ENCODE measurements at regions not wholly inside any gene's neighbourhood (a gene's known extent, or its start where the extent isn't known, plus 50 kb on each side); places are given as distances from the start of the nearest gene placed in this dataset.

DNA sequence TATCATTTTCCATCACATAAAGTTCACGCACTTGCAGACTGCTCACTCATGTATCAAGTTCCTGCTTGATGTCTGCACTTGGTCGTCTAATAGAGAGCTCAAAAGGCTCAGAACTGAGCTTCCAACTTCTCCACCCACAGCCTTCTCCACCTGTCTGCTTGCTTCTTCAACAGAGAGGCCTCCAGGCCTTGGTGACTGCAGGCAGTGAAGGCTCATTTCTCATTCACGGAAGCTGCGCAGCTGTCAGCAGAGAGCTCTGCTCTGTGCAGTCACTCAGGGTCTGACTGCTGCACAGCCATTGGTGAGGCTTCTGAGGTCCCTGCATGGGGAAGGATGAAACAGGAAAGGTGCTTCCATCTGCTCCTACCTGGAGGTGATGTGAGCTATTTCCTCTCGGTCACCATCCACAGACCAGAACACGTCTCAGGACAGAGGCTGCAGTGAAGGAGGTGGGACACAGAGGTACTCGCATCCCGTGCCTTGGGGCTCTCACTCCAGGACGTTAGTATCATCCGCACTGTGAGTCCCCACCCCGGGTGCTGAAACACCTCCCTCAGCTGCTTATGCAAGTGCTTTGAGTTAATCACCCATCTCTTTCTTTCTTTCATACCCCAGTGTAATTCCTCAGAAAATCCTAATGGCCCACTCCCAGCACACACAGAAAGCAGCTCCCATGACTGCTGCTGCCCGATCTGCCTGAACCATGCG, 126.2 kb downstream of the TMEM18 start:
- no peak for DNase-seq (ENCODE audit: low spot score)

DNA sequence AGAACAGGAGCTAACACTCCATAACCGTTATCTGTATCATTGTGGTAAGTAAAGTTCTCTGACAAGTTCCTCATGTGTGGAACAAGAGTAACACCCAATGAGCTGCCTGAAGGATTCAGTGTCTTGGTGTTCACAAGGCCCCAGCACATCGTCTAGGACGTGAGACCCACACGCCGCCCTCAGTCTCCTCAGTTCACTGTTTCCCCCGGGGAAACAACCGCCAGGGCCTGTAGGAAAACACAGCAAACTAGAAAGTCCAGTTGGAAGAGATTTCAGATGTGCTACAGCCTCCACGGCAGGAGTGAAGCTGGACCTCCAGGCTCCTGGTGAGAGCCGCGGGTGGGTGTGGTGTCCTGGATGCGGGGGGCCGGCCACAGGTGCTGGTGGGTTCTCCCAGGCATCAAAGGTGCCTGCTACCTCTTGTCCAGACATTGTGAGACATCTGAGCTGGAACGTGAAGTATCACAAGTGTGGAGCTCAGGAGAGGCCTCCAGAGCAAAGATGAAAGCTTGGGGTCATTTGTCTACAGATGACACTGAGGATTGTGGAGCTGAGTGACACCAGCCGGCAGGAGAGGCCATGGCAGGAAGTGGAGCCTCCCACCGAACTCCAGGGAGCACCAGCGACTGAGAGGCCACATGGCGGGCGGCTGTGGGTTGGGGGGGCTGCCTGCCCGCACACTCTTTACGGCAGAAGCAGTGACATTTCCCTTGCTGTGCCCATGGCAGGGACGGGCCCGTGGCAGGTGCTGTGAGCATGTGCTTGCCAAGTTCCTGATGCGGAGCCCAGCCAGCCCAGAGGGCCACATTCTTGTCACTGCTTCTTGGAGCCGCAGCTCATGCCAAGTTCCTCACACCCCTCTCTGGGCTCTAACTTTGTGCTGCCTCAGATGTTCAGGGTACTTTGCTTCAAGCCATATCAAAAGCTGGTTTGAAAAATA, 131.2 kb downstream of the TMEM18 start:
- DNase-seq (ENCODE audit: low spot score), result no peak

- DNase-seq (ENCODE audit: low spot score), result no peak
Observed at GRCh38 chr2:545228-545627, 132.0 kb downstream of the TMEM18 start.

DNA sequence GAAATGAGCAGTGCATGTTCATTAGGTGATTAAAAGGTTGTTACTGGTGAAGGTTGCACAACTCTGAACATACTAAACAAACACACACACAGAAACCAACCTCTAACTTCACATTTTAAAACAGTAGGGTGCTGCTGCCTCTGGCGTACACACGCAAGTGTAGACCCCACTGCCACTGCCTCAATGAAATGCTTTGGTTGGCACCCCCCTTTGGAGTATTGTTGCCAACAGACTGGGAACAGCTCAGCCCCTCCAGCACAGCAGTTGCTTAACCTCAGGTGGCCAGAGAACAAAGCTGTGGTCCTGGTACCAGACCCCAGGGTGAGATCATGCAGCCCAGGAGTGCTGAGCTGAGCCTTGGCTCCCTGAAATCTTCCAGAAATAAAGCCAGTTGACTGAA, 138.6 kb downstream of the TMEM18 start:
- DNase-seq (ENCODE audit: low spot score), result no peak

- no peak for DNase-seq (ENCODE audit: low spot score)
Observed at GRCh38 chr2:535222-535621, 142.0 kb downstream of the TMEM18 start.

DNA sequence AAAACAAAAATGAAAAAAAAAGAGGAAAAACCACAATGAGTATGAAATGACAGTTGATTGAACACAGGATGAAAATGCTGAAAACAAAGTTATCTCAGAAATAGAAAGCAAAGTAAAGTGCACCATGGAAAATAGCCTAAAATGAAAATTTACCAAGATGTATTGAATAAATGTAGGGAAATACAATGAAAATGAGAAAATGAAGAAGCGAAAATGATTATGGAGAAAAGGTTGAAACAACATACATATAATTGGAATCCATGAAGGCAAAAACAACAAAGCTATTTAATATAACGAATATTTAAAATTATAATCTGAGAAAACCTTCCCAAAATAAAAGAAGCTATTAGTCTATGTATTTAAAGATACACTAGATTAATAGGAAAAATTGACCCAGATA, 147.4 kb downstream of the TMEM18 start:
- DNase-seq (ENCODE audit: low spot score), result no peak

GRCh38 chr2:529424-529823, 147.8 kb downstream of the TMEM18 start:
- no peak for DNase-seq (ENCODE audit: low spot score)

- no peak for DNase-seq (ENCODE audit: low spot score)
Observed at GRCh38 chr2:527581-527980, 149.6 kb downstream of the TMEM18 start.

- no peak for DNase-seq (ENCODE audit: low spot score)
Observed at GRCh38 chr2:526918-527317, 150.3 kb downstream of the TMEM18 start.

GRCh38 chr2:525611-526010, 151.6 kb downstream of the TMEM18 start:
- no peak for DNase-seq (ENCODE audit: low spot score)

DNA sequence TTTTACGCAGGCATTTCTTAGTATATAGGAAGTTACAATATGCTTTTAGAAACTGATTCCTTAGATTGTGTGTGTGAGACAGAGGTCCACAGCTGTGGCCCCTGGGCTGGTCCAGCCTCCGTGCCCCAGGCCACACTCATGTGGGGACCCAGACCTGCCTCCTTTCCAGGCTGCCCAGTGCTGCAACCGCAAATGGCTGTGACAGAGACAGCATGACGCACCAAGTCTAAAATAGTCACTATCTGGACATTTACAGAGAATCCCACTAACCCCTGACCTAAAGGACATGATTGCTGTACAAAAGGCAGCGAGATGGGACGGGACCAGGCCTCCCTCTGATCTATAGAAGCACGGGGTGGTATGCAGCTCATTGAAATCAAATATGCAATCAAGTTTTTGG, 152.2 kb downstream of the TMEM18 start:
- DNase-seq (ENCODE audit: low spot score), result no peak

DNA sequence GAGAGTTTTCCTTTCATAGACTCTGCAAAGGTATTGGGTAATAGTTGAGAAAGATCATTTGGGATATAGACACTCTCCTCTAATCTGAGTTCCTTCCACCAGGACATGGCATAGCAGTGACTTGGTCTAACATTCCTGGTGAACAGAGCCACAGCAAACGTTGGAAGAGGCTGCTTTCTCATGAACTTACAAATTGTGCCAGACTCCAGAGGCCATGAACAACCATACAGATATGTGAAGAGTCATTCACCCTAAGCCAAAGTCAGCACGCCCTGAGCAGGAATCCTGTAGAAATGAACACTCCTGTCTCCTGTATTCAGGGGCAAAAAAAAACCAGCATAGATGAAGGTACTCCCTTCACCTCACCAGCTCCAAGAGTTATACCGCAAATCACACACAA, 152.8 kb downstream of the TMEM18 start:
- DNase-seq (ENCODE audit: low spot score), result no peak

DNA sequence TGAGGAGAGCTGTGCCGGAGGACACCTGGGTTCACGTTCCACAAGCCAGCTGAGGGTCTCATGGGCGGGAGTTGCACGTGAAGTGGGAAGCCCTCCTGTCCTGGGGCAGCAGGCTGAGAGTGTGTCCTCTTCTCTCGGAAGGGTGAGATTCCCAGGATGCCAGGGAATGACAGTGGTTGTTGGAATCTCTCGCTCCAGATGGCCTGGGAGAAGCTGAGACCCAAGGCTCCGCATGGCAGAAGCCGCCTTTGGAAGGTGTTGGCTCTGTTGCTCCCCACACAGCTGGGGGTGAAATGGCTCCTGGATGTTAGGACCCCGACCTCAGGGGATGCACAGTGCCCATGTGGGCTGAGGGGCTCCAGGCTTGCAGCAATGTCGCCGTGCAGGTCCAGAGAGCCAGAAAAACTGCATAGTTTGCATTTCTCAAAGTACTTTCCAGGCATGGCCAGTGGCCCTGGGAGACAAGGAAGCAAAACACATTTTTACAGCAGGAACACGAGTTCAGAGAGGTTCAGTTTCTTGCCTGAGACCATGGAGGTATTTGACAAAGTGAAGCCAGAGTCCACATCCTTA, 153.4 kb downstream of the TMEM18 start:
- DNase-seq (ENCODE audit: low spot score), result no peak

DNA sequence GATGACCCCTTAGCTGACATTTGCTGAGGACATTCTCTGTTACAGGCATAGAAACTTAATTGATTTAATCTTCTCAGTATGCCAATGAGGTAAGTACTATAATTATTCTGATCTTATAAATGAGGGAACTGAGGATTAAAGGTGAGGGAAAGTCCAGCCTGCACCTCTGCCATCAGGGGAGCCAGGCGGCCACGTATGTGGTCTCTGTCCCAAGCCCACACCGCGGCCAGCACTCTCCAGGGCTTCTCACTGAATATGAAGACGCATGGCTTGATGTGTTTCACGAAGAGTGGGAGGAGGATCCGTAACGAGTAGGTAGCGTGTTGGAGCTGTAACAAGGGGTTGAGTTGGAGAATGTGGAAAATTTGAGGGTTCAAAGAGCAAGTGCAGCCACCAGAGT, 154.4 kb downstream of the TMEM18 start:
- no peak for DNase-seq (ENCODE audit: low spot score)

DNA sequence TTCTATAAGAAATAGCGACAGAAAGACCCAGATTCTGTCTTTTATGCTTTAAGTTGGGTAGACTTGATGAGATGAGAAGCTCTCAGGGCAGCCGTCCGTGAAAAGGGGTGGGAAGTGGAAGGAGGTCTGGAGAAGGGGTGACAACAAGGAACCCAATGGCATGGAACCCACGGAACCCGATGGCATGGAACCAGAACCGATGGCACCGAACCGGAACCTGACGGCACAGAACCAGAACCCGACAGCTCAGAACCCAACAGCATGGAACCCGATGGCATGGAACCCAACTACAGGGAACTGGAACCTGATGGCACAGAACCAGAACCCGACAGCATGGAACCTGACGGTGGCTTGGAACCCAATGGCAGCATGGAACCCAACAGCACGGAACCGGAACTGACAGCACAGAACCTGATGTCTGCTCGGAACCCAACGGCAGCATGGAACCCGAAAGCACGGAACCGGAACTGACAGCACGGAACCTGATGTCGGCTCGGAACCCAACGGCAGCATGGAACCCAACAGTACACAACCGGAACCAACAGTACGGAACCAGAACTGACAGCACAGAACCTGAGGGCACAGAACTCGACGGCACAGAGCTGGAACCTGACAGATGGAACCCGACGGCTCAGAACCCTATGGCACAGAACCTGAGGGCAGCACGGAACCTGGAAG, 155.2 kb downstream of the TMEM18 start:
- DNase-seq (ENCODE audit: low spot score), result no peak

- no peak for DNase-seq (ENCODE audit: low spot score)
Observed at GRCh38 chr2:520663-521340, 156.4 kb downstream of the TMEM18 start.

DNA sequence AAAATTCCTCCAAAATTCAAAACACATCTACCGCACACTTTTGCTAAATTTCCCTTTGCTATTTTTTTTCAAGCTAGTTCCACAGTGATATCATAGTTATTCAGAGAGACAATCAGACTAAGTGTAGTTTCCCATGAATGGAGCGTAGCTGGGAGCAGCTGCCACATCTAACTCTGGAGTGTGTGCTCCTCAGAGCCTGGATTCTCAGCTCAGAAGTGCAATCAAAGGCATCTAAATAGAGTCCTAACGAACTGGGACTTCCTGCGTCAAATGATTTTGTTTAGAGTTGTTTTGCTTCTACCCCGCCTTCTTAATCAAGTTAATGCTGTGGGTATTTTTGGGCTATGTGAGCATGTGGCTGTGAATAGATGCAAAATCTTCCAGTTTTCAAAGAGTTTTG, 160.3 kb downstream of the TMEM18 start:
- DNase-seq (ENCODE audit: low spot score), result no peak

- no peak for DNase-seq (ENCODE audit: low spot score)
Observed at GRCh38 chr2:516131-516530, 161.1 kb downstream of the TMEM18 start.

DNA sequence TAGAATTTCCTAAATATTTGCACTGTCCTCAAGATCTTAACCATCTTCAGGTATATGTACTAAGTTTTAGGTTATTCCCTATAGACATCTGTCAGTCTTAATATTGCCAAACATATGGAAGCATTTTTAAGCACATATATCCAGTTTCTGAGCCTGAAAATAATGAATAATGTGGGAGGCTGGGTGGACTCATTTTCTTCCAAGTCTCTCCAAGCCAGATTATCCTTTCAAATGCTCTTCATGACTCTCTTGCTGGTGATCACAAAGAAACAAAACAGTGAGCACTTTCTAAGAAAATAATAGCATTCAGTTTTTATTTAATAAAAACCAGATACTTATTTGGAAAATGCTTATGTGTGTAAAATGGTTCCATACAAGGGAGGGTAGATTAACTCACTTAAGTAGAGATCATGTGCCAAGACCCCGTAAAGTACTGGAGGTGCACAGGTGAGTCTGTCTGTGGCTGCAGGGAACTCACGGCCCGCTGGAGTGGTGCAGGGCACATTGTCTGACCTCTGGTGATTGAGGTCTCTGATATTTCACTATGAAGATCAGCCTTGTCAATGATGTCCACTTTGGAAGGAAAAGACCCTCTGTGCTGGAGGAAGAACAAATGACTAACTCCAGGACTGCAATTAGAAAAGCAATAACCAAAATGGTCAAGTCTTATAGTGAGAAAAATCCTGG, 161.6 kb downstream of the TMEM18 start:
- DNase-seq (ENCODE audit: low spot score), result no peak

DNA sequence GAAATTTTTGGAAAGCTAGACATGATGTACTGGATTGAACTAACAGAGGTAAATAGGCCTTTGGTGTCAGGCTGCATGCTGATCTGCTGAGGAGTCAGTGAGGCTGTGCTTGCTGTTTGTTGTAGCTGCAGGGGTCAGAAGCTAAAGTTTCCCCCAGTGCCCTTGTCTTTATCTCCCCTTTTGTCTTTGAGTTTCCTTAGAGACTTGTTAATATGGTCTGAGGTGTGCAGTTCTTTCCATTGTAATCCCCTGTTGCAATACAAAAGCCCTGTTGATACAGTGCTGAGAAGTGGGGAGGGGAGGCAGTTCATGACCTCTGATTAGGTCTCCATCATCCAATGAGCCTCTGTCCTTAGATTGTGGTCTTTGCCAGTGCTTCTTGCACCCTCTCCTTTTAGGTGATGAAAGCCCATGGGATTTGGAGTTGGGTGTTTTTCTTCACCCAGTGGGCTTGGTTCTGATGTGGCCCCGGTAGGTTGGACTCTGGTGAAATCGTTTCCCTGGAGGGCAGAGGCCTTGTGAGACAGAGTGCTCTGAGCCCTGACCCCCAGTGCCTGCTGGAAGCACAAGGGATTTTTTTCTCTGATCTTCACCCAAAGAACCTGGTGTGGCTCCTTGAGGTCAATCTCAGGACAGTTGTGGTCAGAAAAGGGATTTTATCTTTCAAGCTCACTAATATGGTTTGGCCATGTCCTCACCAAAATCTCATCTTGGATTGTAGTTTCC, 163.1 kb downstream of the TMEM18 start:
- DNase-seq (ENCODE audit: low spot score), result no peak

GRCh38 chr2:510839-511238, 166.4 kb downstream of the TMEM18 start:
- DNase-seq (ENCODE audit: low spot score), result no peak
